ENCODE measurements at regions not wholly inside any gene's neighbourhood (a gene's known extent, or its start where the extent isn't known, plus 50 kb on each side); places are given as distances from the start of the nearest gene placed in this dataset.
A peak's percentile ranks its signal among the peaks of the same experiment; 100 is the strongest.

DNA sequence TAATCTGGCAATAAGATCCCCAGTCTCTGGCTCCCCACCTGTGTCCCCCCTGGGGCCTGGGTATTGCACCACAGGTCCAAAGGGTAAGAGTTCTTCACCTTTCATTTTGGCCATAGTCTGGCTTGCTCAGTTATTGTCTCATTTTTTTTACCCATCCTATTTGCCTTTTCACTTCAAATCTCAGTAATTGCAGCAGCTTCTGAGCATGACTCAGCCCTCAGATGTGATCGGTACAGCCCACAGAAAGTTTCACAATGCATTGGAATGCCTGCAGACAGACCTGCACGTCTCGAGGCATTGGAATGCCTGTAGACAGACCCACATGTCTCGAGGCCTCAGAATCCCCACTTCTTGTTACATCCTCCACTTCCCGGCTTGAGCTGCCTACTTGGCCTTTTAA is 173.6 kb downstream of the NUFIP1 start:
- peak; percentile 41 for DNase-seq (ENCODE audit: low read depth)
- TF ChIP-seq, protein P1, sequence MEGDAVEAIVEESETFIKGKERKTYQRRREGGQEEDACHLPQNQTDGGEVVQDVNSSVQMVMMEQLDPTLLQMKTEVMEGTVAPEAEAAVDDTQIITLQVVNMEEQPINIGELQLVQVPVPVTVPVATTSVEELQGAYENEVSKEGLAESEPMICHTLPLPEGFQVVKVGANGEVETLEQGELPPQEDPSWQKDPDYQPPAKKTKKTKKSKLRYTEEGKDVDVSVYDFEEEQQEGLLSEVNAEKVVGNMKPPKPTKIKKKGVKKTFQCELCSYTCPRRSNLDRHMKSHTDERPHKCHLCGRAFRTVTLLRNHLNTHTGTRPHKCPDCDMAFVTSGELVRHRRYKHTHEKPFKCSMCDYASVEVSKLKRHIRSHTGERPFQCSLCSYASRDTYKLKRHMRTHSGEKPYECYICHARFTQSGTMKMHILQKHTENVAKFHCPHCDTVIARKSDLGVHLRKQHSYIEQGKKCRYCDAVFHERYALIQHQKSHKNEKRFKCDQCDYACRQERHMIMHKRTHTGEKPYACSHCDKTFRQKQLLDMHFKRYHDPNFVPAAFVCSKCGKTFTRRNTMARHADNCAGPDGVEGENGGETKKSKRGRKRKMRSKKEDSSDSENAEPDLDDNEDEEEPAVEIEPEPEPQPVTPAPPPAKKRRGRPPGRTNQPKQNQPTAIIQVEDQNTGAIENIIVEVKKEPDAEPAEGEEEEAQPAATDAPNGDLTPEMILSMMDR (IDR thresholded peaks at IDR 0.05; ENCODE audit: insufficient read depth, low read depth, low read length, missing control alignments): no peak

DNA sequence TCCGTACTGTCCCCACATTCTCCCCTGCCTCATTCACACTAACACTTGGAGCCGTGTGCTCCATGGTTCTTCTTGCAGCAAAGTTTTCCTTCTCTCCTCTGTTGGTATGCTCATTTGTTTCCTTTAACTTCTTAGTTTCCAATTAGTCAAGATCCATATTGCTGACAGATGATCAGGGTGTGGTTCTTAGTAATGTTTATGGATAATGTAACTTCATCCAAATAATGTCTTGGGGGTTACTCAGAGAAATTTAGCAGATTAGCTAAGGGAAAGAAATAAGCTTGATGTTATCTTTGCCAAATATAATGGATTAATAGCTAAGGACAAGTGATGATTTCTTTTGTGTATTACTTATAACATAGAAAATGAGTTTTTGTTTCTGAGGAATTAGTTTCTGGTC is 174.4 kb downstream of the NUFIP1 start:
- TF ChIP-seq, protein P1 (IDR thresholded peaks at IDR 0.05; ENCODE audit: insufficient read depth, low read depth, low read length, missing control alignments): no peak
- no peak for DNase-seq (ENCODE audit: low read depth)
- H3K4me3 ChIP-seq (ENCODE audit: low read depth, low read length): no peak overlapping the region

More for the DNA sequence above, 173.6 kb downstream of the NUFIP1 start:
- H3K4me3 ChIP-seq (ENCODE audit: low read depth, low read length): no peak overlapping the region

DNA sequence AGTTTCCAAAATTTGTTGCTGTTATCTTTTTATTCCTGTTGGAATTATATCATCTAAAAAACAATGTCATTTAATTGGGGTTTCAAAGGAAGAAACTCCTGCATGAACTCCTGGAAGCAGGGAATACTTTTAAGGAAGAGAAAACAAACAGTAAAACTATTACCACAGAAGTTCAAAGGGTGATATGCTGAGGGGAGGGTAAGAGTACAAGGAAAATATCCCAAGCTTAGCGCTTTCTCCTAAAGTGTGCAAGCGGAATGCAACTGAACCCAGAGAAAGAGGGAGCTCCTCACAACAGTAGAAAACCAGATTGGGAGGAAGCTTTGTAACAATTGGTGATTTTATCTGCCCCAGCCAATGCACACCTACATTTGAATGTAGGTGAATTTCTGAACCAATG is 175.1 kb downstream of the NUFIP1 start:
- no peak overlapping the region for H3K4me3 ChIP-seq (ENCODE audit: low read depth, low read length)
- TF ChIP-seq, protein P1 (IDR thresholded peaks at IDR 0.05; ENCODE audit: insufficient read depth, low read depth, low read length, missing control alignments): no peak
- DNase-seq (ENCODE audit: low read depth): no peak

DNA sequence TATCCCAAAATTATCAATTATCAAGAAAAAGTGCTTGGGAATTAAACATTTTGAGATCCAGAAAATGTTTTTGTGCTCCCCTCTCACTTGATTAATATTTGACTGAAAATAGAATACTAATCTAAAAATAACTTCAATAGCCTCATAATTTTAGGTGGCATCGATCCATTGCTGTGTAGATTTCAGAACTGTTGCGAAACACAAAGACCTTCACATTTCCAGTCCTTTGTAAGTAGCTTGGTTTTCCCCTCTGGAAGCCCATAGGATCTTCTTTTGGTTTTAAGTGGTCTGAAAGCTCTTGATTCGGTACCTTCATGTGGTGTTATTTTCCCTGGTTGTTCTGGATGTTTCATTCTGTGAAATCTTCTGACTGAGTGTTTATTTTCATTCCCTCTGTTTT is 176.5 kb downstream of the NUFIP1 start:
- DNase-seq (ENCODE audit: low read depth): no peak
- TF ChIP-seq, protein P1 (IDR thresholded peaks at IDR 0.05; ENCODE audit: insufficient read depth, low read depth, low read length, missing control alignments): no peak
- H3K4me3 ChIP-seq (ENCODE audit: low read depth, low read length): no peak overlapping the region

DNA sequence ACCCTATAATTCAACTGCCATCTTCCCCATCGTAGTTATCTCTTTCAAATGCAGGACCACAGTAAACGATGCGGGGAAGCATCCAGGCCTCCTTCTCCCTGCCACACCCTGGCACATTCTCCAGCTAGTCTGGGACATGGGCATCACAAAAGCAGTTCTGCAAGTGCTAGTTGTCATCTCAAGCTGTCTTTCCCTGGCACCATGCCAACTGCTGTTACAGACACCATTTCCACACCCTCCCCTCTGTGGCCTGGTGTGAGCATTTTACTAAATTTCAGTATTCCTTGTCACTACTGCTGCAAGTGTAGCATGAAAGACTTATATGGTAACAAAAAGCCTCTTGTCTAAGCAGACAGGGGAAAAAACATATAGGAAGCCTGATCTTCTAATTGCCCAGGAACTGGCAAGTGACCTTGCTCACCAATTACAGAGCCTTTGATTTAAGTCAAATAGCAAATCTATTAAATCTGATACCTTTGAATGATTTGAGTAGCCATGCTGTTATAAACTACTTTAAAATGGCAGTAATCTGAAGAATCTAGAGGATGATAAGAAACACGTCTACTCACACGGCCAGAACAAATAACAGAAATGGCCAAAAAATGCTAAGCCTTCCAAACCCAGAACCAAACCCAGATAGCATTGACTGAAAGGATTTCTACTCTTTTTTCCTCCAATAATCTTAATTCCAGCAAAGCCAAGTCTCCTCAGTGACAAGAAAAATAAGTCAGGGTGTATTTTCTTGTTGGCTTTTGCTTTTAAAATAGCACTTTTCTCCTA is 179.0 kb downstream of the NUFIP1 start:
- peak; percentile 11 for DNase-seq (ENCODE audit: low read depth)
- no peak overlapping the region for H3K4me3 ChIP-seq (ENCODE audit: low read depth, low read length)
- TF ChIP-seq, protein P1 (IDR thresholded peaks at IDR 0.05; ENCODE audit: insufficient read depth, low read depth, low read length, missing control alignments): no peak

DNA sequence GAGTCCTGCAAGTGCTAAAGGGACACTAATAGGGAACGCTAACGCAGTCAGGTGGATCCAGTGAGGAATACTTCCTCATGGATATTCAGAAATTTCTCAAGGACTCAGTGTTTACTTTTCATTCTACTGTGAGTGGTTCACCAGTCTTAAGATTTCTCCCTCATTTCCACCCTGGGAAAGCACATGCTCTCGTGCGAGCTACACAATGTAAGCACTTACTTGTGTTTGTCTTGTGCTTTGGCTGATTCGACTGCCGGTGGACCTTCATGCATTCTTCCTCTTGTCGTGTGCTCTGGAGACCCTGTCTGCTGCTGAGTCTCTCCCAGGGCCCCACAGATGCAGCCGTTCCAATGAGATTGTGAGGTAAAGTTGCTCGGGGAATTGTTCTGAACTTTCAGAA is 180.1 kb downstream of the NUFIP1 start:
- no peak for DNase-seq (ENCODE audit: low read depth)
- TF ChIP-seq, protein P1 (IDR thresholded peaks at IDR 0.05; ENCODE audit: insufficient read depth, low read depth, low read length, missing control alignments): no peak
- no peak overlapping the region for H3K4me3 ChIP-seq (ENCODE audit: low read depth, low read length)

DNA sequence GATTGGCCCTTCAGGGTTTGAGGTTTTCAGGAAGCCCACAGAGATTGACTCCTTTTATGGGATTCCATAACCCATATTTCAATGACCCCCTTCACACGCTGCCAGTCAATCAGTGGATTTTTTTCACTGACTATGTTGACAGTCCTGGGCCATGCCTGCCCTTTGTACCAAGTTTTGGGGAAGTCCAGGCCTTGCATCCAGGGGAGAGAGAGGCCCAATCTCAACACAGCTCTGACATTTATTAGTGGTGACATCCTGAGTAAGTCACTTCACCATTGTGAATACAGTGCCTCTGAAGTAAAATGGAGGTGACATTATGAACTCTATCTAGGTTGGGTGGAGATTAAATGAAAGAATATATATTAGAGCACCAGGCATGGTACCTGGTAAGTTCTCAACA is 181.1 kb downstream of the NUFIP1 start:
- H3K4me3 ChIP-seq (ENCODE audit: low read depth, low read length): no peak overlapping the region
- DNase-seq (ENCODE audit: low read depth): no peak
- TF ChIP-seq, protein P1 (IDR thresholded peaks at IDR 0.05; ENCODE audit: insufficient read depth, low read depth, low read length, missing control alignments): no peak
